HG02885 (cell line): ENCODE measurements at regions not wholly inside any gene's neighbourhood (a gene's known extent, or its start where the extent isn't known, plus 50 kb on each side); places are given as distances from the start of the nearest gene placed in this dataset.
"Not testable (repeated sequence)": the region's sequence is repeated elsewhere in the genome, so short reads cannot be mapped to it uniquely, and the experiment has no call there.

Experiments used
- ATAC-seq: cut with Tn5 transposase; IDR thresholded peaks from one replicate; pipeline ENCODE4 v1.9.1; 2021; ENCODE audit warnings: mild to moderate bottlenecking; ENCODE audit not compliant: unreplicated experiment, poor library complexity

DNA sequence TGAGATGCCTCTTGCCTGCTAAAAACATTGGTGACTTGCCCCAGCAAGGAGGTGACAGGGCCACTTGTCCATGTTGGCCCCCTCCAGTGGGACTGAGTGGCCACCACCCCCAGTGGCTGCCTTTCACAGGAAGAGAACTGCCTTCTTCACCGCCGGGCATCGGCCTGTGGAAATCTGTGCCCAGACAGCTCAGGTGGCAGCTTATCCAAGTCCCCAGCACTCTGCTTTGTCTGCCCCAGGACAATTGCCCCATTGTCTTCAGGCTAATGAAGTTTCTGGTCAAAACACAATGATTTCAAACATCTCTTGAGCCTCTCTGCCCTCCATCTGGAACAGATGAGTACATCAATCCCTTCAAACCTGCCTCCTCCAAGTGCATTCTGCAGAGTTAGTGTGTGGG, 99.1 kb upstream of the PLGLB2 start:
- ATAC-seq = not testable (repeated sequence)

DNA sequence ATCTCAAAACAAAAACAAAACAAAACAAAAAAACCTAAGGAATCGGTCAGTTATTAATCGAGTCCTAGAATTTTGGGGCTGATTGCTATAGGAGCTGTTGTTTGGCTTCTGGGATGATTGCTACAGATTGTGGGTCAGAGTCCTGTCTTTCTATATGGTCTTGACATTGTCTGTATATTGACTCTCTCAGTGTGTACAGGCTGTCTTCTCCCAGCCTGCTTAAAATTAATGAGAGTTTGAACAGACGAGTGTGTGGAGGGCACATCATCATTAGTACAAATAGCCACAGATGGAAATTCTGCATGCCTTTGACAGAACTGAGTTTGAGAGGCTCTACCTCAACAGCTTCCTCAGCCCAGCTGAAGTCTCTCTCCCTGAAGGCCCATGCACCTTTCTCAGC, 98.0 kb upstream of the PLGLB2 start:
- ATAC-seq = not testable (repeated sequence)

DNA sequence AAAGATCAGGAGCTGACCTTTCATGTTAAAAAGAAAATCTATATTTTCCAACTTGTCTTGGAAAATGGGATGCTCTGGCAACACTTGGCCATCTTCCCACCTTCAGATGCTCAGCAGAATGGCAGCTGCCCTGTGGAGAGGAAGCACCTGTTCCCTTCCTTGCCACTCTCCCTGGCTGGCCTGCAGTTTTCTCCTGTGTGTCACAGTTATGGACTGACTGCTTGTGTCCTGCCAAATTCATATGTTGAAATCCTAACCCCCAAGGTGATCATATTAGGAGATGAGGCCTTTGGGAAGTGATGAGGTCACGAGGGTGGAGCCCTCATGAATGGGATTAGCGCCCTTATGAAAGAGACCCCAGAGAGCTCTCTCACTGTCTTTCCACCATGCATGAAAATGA, 97.0 kb upstream of the PLGLB2 start:
- ATAC-seq = not testable (repeated sequence)

DNA sequence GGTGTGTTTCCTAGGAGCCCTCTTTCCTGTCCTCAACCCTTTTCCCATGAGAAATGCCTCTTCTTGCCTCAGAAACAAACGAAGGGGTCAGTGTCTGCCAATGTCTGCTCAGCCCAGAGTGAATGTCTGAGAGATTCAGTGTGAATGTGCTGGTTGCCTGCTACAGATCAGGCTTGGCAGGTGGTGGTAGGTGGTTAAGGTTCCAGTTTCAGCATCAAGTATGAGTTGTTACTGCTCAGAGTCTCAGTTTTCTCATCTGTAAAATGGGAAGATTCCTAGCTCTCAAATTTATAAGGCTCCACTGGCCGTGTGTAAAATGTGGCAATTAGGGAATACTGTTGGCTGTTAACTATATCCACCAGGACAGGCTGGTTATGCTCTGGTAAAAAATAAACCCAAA, 96.3 kb upstream of the PLGLB2 start:
- not testable (repeated sequence) for ATAC-seq

DNA sequence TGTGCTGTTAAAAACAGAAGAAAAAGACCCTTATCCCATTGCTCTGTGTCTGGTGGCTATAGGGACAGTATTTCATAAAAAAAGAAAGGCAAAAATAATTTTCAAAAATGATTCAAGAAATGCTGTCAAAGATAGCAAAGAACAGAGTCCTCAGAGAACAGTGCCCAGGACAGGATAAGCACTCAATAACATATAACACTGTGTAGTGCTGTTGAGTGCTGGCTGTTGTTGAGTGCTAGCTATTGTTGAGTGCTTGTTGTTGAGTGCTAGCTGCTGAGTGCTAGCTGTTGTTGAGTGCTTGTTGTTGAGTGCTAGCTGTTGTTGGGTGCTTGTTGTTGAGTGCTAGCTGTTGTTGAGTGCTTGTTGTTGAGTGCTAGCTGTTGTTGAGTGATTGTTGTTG, 94.5 kb upstream of the PLGLB2 start:
- not testable (repeated sequence) for ATAC-seq

DNA sequence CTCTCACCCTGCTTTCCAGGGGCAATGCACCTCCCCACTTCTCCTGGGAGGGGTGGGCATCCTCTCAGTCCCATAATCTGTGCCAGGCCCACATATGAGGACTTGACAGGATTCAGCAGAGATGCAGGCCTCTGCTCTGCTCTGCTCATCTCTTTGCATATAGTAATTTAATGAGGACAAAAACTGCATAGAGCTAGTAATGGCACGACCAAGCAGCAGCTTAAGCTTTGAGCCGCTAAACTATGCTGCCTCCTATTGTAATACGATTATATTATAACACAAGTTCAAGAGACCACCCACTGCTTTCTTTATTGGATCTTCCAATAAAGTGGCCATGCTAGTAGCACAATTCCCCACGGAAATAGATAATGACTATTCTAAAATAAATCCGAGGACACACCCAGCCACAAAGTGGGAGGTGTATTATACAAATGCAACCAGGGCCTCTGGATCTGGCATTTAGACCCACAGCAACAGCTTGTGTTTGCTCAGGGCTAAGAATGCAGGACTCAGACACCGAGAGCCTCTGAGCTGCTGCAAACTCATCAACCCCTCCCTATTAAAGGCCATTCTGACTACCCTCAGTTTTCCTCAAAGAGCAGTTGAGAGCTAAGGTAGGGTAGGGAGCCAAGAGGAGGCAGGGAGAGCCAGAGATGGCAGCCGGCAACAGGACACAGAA, 93.6 kb upstream of the PLGLB2 start:
- not testable (repeated sequence) for ATAC-seq

DNA sequence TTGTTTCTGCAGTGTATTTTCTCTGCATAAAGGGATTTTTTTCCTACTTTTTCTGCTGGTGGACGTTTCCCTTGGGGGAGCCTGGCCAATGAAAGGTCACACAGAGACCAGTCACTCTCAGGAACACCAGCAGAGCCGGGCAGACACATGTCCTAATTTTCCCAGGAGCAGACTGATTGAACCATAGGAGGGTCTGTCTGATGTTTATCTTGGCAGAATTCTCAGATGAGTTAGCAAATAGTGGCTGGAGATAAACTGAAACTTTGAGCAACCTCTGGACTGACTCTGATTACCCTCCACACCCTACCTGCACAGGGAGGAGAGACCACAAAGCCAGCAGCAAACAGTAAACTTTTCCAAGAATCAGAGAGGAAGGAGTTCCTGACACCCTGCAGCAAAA, 90.0 kb upstream of the PLGLB2 start:
- not testable (repeated sequence) for ATAC-seq

DNA sequence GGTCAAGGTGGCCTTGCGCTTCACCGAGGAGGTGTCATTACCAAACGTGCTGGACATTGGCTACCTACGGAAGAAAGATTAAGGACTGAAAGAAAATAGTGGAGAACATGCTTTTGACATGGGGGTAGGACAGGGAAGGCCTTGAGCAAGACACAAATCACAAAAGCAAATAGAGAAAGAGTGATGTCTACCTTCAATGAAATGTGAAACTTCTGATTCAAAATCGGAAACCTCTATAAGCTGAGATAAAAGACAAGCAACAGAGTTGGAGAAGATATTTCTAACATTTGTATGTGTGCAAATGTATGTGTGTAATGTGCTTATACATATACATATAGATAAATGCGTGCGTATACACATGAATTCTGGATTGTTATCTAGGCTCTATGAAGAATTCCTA, 89.5 kb upstream of the PLGLB2 start:
- not testable (repeated sequence) for ATAC-seq

DNA sequence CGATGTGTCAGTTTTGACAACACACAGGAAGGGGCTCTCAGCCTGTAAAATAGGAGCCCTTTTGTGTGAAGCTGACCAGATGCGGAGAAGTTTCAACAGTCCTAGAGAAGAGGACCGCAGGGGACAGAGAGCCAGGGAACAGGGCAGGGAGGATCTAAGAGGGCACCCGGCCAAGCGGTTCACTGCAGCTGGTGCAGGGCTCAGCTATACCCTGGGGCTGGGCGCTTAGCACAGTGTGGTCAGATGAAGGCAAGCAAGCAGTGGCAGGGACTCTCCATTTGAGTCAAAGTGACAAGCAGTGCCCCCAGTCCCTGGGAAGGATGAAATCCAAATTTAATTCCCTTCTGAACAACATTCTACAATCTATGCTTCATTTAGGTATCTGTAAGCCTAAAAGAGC, 88.9 kb upstream of the PLGLB2 start:
- not testable (repeated sequence) for ATAC-seq

DNA sequence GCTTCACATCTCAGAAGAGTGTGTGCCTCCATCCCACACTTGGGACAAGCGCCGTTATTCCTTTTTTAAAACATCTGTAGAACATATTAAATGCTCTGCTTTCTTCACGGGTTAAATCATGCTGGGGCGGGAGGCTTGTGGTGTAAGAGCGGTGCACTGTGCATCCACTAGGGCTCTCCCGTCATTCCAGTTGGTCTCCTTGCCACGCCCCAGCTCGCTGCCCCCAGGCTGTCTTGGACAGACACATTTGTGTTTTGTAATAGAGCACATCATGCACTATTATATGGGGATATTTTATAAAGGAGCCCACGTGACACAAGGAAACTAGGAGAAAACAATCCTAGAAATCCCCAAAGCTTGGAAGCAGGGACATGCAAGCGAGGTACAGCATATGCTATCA, 87.7 kb upstream of the PLGLB2 start:
- not testable (repeated sequence) for ATAC-seq

DNA sequence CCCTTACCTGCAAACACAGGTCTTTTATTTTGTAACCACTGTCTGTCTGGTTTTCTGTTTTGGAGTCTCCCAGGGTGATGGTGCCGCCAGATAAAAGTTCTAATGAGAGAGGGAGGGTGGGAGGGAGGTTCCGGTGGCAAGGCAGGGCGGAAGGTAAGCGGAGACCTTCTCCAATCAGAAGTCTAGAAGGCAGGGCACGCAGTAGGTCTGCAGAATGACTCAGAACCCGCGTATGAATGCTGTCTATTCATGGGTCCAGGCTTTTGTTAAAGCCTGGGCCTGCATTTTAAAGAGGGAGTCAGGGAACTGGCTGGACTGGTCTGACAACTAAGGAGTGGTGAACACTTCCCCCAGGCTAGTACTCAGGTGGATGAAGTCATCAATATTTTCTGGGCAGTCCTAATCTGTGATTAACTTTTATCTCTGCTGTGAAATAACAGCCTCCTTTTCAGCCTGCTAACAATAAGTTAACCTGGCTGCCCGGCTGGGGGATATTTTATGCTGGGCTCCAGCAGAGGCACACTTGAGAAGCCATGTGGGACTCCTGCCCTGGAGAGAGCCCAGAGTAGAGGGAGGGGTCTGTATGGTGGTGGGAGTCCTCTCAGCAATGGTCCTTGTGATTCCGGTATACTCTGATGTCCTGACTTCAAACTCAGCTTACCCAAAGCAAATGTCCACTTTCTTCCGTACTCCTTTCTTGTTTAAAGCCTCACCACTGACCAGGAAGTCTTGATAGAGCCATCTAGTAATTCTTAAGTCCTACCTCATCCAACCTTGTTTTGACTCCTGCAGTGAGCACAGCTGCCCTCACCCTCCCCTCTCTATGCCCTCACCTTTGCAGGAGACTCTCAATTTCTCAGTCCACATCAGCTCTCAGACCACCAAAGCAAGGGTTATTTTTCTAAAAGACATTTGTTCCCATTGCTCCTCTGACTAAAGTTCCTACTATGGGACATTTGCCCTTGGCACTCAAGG, 85.3 kb upstream of the PLGLB2 start:
- ATAC-seq = not testable (repeated sequence)

DNA sequence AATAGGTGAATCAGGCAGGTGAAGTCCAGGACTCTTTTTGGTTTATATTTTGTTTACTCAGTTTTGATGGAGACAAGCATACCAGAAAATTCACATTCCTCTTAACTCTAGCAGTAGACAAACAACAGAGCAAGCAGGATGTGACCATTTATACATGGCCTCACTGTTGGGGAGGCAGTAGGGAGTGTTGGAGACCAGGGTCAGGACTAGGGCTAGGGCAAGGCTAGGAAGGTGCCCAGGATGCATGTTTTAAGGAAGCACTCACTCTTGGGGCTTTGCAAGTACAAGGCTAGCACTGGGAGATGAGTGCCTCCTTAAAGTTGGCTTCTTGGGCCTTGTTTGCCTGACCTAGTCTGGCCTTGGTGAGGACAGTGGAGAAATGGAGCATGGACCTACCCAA, 84.5 kb upstream of the PLGLB2 start:
- not testable (repeated sequence) for ATAC-seq

DNA sequence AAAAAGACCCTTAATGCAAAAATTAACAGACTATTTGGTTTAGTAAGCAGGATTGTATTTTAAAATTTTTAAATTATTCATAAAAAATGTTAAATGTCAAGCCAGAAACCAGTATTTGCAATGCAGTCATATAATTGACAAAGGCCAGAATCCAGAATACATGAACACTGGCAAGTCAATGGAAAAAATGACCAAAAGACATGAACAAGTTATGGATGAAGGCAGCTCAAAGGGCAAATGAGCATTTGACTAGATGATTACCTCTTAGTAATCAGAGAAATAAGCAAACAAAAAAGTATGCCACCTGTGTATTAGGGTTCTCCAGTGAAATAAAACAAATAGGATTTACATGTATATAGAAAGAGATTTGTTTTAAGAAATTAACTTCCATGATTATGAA, 80.9 kb upstream of the PLGLB2 start:
- ATAC-seq = not testable (repeated sequence)

DNA sequence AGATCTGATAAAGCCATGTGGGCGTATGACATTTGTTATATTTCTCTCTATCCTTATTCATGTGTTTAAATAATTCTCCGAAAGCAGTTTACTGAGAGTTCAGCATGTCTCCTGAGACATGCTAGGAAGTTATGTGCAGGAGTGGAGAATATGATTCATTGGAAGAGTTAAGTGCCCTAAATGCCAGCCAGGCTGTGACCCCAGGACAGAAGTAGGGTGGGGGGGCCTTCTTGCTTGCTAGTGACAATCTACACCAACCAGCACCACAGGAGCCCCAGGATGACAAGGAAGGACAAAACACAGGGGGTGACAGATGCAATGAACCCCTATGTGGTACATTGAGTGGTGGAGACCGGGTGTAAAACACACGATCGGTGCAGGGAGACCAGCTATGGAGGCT, 79.5 kb upstream of the PLGLB2 start:
- ATAC-seq = not testable (repeated sequence)

DNA sequence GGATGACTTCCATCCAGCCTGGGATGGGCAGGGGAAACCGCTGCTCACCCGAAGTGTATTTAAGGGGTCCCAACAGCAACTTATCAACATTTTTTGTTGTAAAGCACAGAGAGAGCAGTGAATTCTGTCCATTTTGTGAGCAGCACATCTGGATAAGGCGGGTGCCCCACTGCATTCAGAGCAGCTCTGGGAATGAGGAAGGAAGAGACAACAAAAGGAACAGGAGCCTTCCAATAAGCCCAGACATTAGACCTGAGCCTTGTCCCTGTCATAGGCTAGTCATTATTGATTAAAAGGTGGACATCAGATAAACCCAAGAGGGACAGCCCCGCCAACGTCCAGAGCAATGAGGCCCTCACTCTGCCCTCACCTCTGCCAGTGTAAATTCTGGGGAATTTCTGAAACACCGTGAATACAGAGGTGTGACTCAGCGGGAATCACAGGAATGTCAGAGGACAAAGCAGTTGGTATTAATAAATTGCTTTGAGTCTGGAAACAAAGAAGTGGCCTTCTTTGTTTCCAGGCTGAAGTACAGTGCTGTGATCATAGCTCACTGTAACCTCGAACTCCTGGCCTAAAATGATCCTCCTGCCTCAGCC, 78.2 kb upstream of the PLGLB2 start:
- not testable (repeated sequence) for ATAC-seq

DNA sequence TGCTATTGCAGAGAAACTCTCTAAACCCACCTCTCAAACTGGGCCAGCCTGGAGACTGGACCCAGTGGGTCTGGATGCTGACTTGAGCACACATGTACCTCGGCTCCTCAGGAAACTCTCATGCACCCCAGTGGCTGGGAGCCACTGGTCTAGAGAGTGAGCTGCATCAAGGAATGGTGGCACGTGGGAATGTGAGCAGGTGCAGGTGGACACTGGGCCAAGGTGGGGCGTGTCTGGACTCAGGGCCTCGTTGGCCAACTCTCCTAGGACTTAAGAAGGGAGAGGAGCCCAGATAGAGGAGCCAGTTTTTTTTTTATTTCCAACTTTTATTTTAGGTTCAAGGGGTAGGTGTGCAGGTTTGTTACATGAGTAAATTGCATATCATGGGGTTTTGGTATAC, 75.5 kb upstream of the PLGLB2 start:
- not testable (repeated sequence) for ATAC-seq

DNA sequence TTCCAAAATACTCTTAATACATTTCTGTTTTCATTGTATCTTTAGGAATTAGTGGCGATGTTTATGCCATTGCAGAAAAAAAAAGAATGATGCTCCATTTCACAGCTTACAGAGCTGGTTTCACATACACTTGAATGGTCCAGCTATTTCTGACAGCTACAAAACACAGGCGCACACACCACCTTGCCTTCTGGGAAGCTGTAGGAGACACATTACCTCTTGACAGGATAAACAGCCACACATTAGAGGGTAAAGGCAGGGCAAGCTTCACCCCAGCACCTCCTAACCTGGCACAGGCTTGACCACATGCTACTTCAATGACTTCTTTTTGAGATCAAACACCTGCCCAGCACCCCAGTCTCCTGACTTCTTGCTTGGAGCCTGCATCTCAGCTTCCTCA, 73.2 kb upstream of the PLGLB2 start:
- ATAC-seq = not testable (repeated sequence)

DNA sequence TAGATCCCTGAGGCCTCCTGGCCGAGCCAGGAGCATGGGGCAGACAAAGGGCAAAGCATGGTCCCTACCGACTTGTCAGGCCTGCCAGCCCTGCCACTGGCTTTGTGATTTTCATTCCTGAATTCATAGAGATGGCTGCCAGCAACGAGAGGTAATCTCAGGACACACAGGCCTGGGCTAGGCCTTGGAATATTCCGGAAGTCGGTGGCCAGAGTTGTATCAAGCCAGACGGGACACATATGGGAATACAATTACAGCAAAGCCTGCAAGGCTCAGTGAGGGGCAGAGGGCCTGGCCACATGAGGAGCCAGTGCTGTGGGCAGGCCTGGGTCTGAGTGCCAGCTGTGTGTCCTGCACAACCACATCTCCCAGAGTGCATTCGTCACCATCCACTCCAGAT, 72.4 kb upstream of the PLGLB2 start:
- ATAC-seq = not testable (repeated sequence)

DNA sequence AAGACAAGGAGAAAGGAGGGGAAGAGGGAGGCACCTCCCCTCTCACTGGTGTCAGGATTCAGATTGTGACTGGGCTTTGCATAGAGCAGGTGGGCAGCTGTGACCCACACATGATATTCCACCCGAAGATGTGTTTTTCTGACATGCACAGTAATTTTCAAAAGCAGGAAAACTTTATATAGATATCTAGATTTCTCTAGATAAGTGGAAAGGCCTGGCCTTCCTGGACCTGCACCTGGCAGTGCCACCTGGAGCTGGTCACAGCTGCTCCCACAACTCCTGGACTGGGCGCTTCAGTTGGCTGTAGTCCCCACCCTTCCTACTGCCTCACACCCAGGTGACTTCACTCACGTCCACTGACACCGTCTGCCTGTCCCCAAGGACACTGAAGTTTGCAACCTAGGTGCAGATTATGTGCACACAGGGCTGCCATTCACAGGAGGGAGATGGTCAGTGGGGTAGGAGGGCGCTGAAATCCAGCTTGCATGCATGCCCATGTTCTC, 70.4 kb upstream of the PLGLB2 start:
- not testable (repeated sequence) for ATAC-seq

DNA sequence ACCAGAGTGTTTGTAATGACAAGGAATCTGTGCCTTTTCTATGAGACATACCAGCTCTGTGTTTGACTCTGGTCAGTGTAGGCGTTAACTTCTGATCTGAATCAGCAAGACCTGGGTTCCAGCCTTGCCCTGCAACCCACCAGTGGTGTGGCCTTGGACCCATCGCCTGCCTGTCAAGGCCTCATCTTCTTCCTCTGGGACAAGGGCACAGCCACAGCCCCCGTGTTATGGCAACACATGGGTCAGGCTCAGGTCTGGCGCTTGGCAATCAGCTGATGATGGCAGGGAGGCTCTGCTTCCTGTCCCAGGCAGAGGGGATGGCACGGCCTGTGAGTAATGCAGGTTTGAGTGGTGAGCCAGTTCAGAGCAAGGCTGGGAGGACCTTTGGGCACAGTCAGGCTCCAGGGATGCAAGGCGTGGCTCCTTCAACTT, 69.1 kb upstream of the PLGLB2 start:
- not testable (repeated sequence) for ATAC-seq

DNA sequence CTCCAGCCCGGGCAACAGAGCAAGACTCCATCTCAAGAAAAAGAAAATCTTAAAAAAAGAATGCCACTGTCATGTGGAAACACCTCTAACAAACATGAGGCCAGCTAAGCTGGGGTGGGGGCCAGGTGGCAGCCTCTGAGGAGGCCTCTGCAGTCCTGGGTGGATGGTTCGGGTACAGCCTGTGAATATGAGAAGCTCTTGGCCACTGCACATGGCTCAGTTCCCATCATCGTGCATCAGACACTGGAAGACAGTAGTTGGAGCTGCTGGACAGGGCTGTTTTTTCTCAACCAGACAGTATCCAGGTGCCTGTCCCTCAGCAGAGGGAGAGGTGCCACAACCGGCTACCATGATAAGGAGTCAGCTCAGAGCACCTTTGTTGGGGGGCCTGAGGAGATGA, 67.9 kb upstream of the PLGLB2 start:
- not testable (repeated sequence) for ATAC-seq
